Glutamatergic neuron (in vitro differentiated cells): ENCODE measurements at regions not wholly inside any gene's neighbourhood (a gene's known extent, or its start where the extent isn't known, plus 50 kb on each side); places are given as distances from the start of the nearest gene placed in this dataset.

Experiments used
- DNase-seq: peaks from one replicate; pipeline ENCODE4 v3.0.0; 2022
- H3K27ac Mint-ChIP-seq: one replicate; pipeline ENCODE4 v1.8.0; 2020; ENCODE audit warnings: mild to moderate bottlenecking, mixed read lengths, inconsistent platforms; ENCODE audit not compliant: unreplicated experiment
- H3K27me3 Mint-ChIP-seq: one replicate; pipeline ENCODE4 v1.8.0; 2020; ENCODE audit warnings: mild to moderate bottlenecking, moderate library complexity, mixed read lengths, inconsistent platforms; ENCODE audit not compliant: unreplicated experiment
- H3K36me3 Mint-ChIP-seq: one replicate; pipeline ENCODE4 v1.8.0; 2020; ENCODE audit warnings: mild to moderate bottlenecking, mixed read lengths, inconsistent platforms; ENCODE audit not compliant: unreplicated experiment
- H3K4me1 Mint-ChIP-seq: one replicate; pipeline ENCODE4 v1.8.0; 2020; ENCODE audit warnings: mild to moderate bottlenecking, low read depth, mixed read lengths, inconsistent platforms; ENCODE audit not compliant: unreplicated experiment
- H3K4me3 Mint-ChIP-seq: one replicate; pipeline ENCODE4 v1.8.0; 2020; ENCODE audit warnings: mild to moderate bottlenecking, mixed read lengths, inconsistent platforms; ENCODE audit not compliant: unreplicated experiment
- H3K9me3 Mint-ChIP-seq: one replicate; pipeline ENCODE4 v1.8.0; 2020; ENCODE audit warnings: mild to moderate bottlenecking, moderate library complexity, mixed read lengths, inconsistent platforms; ENCODE audit not compliant: unreplicated experiment
- CTCF ChIP-seq: fragments of 200-600 bp; sonication (generic); IDR thresholded peaks from one replicate; pipeline ENCODE4 v1.5.0; 2021; ENCODE audit not compliant: partially characterized antibody, unreplicated experiment

GRCh38 chr18:75524181-75524580 lies 96.7 kb upstream of the SMIM21 start:
- peaks cover 4% of the 10 kb centered on the region for H3K27me3 Mint-ChIP-seq
- DNase-seq = no peak
- no peaks in the 10 kb centered on the region for H3K9me3 Mint-ChIP-seq
- H3K27ac Mint-ChIP-seq = no peak overlapping the region
- H3K36me3 Mint-ChIP-seq = peaks cover 5% of the 10 kb centered on the region
- TF ChIP-seq CTCF = no peak
- peaks cover 10% of the 10 kb centered on the region for H3K4me1 Mint-ChIP-seq
- H3K4me3 Mint-ChIP-seq = no peak overlapping the region

GRCh38 chr18:75521816-75522215 lies 94.3 kb upstream of the SMIM21 start:
- DNase-seq = no peak
- Mint-ChIP-seq H3K4me1 (no peaks in the 10 kb centered on the region), H3K27me3 (peaks cover 4% of the 10 kb centered on the region), H3K36me3 (peaks cover 5% of the 10 kb centered on the region), H3K4me3 (no peak overlapping the region), H3K27ac (no peak overlapping the region), H3K9me3 (no peaks in the 10 kb centered on the region)
- TF ChIP-seq CTCF = no peak

- no peak for DNase-seq
- Mint-ChIP-seq H3K4me3 (no peak overlapping the region), H3K4me1 (no peaks in the 10 kb centered on the region), H3K27me3 (no peaks in the 10 kb centered on the region), H3K9me3 (peaks cover 6% of the 10 kb centered on the region), H3K27ac (no peak overlapping the region), H3K36me3 (no peaks in the 10 kb centered on the region)
- no peak for TF ChIP-seq CTCF
These were observed 90.5 kb upstream of the SMIM21 start for GRCh38 chr18:75518007-75518406.

GRCh38 chr18:75517286-75517685 lies 89.8 kb upstream of the SMIM21 start:
- Mint-ChIP-seq H3K9me3 (peaks cover 6% of the 10 kb centered on the region), H3K4me1 (no peaks in the 10 kb centered on the region), H3K27ac (no peak overlapping the region), H3K27me3 (no peaks in the 10 kb centered on the region), H3K36me3 (peaks cover 1% of the 10 kb centered on the region), H3K4me3 (no peak overlapping the region)
- TF ChIP-seq CTCF = no peak
- DNase-seq = no peak

GRCh38 chr18:75507636-75508035 lies 80.1 kb upstream of the SMIM21 start:
- H3K36me3 Mint-ChIP-seq = peaks cover 5% of the 10 kb centered on the region
- TF ChIP-seq CTCF = no peak
- H3K27ac Mint-ChIP-seq = no peak overlapping the region
- no peaks in the 10 kb centered on the region for H3K4me1 Mint-ChIP-seq
- peaks cover 10% of the 10 kb centered on the region for H3K9me3 Mint-ChIP-seq
- DNase-seq = no peak
- no peaks in the 10 kb centered on the region for H3K27me3 Mint-ChIP-seq
- H3K4me3 Mint-ChIP-seq = no peak overlapping the region
